DND-41 (cell line): ENCODE measurements at regions not wholly inside any gene's neighbourhood (a gene's known extent, or its start where the extent isn't known, plus 50 kb on each side); places are given as distances from the start of the nearest gene placed in this dataset.

Experiments
- ATAC-seq: fragments of 200-7000 bp; cut with Tn5 transposase; 3 replicates; pipeline ENCODE4 v1.9.1; 2021; ENCODE audit warnings: low read depth; ENCODE audit not compliant: insufficient read depth
- DNase-seq: peaks from one replicate; pipeline ENCODE4 v3.0.0-alpha.2; 2020
- H2AFZ ChIP-seq: 2 replicates; pipeline ENCODE4 v1.6.0; 2012; ENCODE audit warnings: low read depth, low read length
- H3K27ac ChIP-seq: 2 replicates; pipeline ENCODE4 v1.5.1; 2012; ENCODE audit warnings: low read length, inconsistent platforms
- H3K27me3 ChIP-seq: fragments of 200-600 bp; sonication (generic); 2 replicates; pipeline ENCODE4 v1.6.0; 2012; ENCODE audit warnings: low read length, mild to moderate bottlenecking, inconsistent platforms; ENCODE audit not compliant: insufficient read depth, poor library complexity
- H3K36me3 ChIP-seq: 2 replicates; pipeline ENCODE4 v1.5.1; 2012; ENCODE audit warnings: low read length, inconsistent platforms; ENCODE audit not compliant: insufficient read depth
- H3K4me1 ChIP-seq: 2 replicates; pipeline ENCODE4 v1.5.1; 2012; ENCODE audit warnings: mild to moderate bottlenecking, low read length; ENCODE audit not compliant: insufficient read depth
- H3K4me2 ChIP-seq: 2 replicates; pipeline ENCODE4 v1.6.0; 2012; ENCODE audit warnings: mild to moderate bottlenecking, moderate library complexity, low read length, inconsistent platforms; ENCODE audit not compliant: insufficient read depth
- H3K4me3 ChIP-seq, 2 experiments: fragments of 200-600 bp in 1 of 2; shearing (Covaris generic) in 1 of 2; 2 replicates each; pipeline ENCODE4 v1.5.1; 2012 to 2016; ENCODE audit warnings: inconsistent platforms in 2 of 2, low read length in 2 of 2, mild to moderate bottlenecking in 2 of 2, low read depth in 1 of 2, moderate library complexity in 1 of 2
- H3K79me2 ChIP-seq: 2 replicates; pipeline ENCODE4 v1.6.0; 2012; ENCODE audit warnings: low read length, inconsistent platforms; ENCODE audit not compliant: insufficient read depth
- H3K9ac ChIP-seq: 2 replicates; pipeline ENCODE4 v1.6.0; 2012; ENCODE audit warnings: low read depth, mild to moderate bottlenecking, inconsistent platforms, low read length, moderate library complexity
- H3K9me3 ChIP-seq: 2 replicates; pipeline ENCODE4 v1.5.1; 2012; ENCODE audit warnings: low read length, moderate library complexity, mild to moderate bottlenecking, inconsistent platforms; ENCODE audit not compliant: insufficient read depth, severe bottlenecking
- H4K20me1 ChIP-seq: 2 replicates; pipeline ENCODE4 v1.6.0; 2012; ENCODE audit warnings: low read length; ENCODE audit not compliant: insufficient read depth
- EZH2 ChIP-seq: IDR thresholded peaks from 3 replicates; pipeline ENCODE4 v1.6.1; 2012; ENCODE audit warnings: borderline replicate concordance, low read depth, mild to moderate bottlenecking, moderate library complexity, low read length, inconsistent platforms; ENCODE audit not compliant: severe bottlenecking
- TF ChIP-seq, protein P1 (sequence below): IDR thresholded peaks from 2 replicates; pipeline ENCODE4 v1.5.1; 2012; ENCODE audit warnings: borderline replicate concordance, low read length, moderate library complexity, mild to moderate bottlenecking; ENCODE audit not compliant: poor library complexity, severe bottlenecking; ENCODE audit errors: extremely low read depth

DNA sequence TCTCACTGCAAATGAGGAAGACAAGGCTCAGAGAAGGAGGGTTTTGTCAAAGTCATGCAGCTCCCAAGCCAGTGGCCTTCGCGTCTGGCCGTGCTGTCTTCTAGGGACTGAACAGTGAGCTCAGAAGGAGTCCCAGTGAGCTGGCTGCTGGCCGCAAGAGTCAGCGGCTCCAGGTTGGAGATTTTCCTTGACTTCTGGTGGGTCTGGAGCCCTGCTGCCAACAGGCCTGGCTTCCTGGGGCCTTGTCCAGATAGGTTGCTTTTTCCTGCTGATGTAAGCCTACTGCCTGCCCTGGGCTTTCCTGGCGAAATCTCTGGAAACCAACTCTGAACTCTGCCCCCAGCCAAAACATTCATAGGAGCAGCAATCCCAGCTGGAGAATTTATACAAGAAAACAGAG lies 272.7 kb upstream of the CADM1 start:
- Histone ChIP-seq H2AFZ (no peak overlapping the region), H3K79me2 (no peaks in the 10 kb centered on the region), H3K27ac (no peak overlapping the region), H3K9ac (no peak overlapping the region), H4K20me1 (no peaks in the 10 kb centered on the region), H3K4me3 (no peak overlapping the region), H3K4me2 (no peak overlapping the region), H3K36me3 (no peaks in the 10 kb centered on the region), H3K27me3 (no peaks in the 10 kb centered on the region), H3K4me1 (no peaks in the 10 kb centered on the region), H3K9me3 (no peaks in the 10 kb centered on the region)
- TF ChIP-seq, protein P1, sequence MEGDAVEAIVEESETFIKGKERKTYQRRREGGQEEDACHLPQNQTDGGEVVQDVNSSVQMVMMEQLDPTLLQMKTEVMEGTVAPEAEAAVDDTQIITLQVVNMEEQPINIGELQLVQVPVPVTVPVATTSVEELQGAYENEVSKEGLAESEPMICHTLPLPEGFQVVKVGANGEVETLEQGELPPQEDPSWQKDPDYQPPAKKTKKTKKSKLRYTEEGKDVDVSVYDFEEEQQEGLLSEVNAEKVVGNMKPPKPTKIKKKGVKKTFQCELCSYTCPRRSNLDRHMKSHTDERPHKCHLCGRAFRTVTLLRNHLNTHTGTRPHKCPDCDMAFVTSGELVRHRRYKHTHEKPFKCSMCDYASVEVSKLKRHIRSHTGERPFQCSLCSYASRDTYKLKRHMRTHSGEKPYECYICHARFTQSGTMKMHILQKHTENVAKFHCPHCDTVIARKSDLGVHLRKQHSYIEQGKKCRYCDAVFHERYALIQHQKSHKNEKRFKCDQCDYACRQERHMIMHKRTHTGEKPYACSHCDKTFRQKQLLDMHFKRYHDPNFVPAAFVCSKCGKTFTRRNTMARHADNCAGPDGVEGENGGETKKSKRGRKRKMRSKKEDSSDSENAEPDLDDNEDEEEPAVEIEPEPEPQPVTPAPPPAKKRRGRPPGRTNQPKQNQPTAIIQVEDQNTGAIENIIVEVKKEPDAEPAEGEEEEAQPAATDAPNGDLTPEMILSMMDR: no peak
- TF ChIP-seq EZH2: no peak
- ATAC-seq (no peak), DNase-seq (no peak)

DNA sequence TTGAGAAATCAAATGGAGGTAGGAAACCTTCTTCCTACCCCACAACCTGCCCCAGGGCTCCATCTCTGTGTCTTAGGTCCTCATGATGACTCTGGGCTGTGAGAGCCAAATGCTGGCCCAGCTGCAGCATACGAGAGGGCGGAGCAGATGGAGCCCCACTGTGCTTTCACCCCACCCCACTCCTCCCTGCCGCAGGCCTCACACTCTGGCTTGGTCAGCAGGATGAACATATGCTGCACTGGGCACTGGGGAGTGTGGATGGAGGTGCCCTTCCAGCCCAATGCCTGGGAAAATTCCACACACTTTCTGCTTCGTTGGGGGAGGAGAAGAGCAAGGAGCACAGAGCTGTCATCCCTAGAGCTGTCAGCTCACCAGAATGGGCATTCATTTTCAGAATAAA lies 271.6 kb upstream of the CADM1 start:
- no peak overlapping the region for H3K4me3 ChIP-seq
- TF ChIP-seq EZH2: no peak
- TF ChIP-seq, protein P1: no peak
- no peaks in the 10 kb centered on the region for H3K9me3 ChIP-seq
- H3K9ac ChIP-seq: no peak overlapping the region
- no peaks in the 10 kb centered on the region for H3K36me3 ChIP-seq
- H4K20me1 ChIP-seq: no peaks in the 10 kb centered on the region
- H3K4me2 ChIP-seq: no peak overlapping the region
- ATAC-seq: no peak
- H3K27ac ChIP-seq: no peak overlapping the region
- no peak for DNase-seq
- H3K79me2 ChIP-seq: no peaks in the 10 kb centered on the region
- peaks cover 3% of the 10 kb centered on the region for H3K27me3 ChIP-seq
- H2AFZ ChIP-seq: no peak overlapping the region
- no peaks in the 10 kb centered on the region for H3K4me1 ChIP-seq

DNA sequence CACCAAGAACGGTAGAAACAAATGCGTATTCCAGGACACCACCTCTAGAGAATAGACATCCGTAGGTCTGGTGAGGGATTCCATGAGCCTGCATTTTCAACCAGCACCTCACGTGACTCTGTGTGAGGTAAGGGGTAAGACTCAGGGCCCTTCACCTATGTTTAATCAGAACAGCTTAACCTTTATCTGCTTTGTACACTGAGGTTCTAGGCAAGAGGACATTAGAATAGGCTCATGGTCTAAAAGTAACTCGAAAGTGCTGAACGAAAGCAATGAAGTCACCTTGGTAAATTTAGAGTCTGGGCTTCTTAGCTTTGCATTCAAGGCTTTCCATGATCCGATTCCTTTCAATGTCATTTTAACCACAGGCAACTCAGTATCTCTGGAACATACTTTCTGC lies 270.5 kb upstream of the CADM1 start:
- Histone ChIP-seq H3K4me1 (no peaks in the 10 kb centered on the region), H2AFZ (no peak overlapping the region), H4K20me1 (no peaks in the 10 kb centered on the region), H3K27me3 (peaks cover 6% of the 10 kb centered on the region), H3K27ac (no peak overlapping the region), H3K9ac (no peak overlapping the region), H3K79me2 (no peaks in the 10 kb centered on the region), H3K9me3 (no peaks in the 10 kb centered on the region), H3K36me3 (no peaks in the 10 kb centered on the region), H3K4me2 (no peak overlapping the region), H3K4me3 (no peak overlapping the region)
- no peak for ATAC-seq
- TF ChIP-seq, protein P1: no peak
- TF ChIP-seq EZH2: no peak
- DNase-seq: no peak

DNA sequence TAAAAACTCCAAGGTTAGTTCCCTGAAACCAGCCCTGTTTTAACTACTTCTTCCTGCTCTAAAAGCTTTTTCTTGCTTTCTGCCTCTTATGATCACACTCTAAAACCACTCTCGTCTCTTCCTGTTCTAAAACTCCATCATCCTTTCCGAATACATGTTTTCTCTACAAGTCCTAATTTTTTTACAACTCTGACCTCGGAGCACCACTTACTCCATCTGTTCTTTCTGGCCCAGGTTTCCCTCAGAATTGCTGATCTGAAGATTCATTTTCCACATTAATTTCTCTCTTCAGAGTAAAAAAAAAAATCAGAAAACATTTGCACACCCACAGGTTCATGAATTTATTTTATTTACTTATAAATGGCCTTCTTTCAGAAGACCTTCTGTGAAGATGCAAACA lies 265.7 kb upstream of the CADM1 start:
- Histone ChIP-seq H3K36me3 (no peaks in the 10 kb centered on the region), H3K27ac (no peak overlapping the region), H3K4me2 (no peak overlapping the region), H2AFZ (no peak overlapping the region), H4K20me1 (no peaks in the 10 kb centered on the region), H3K9ac (no peak overlapping the region), H3K27me3 (peaks cover 6% of the 10 kb centered on the region), H3K4me3 (no peak overlapping the region), H3K9me3 (no peaks in the 10 kb centered on the region), H3K4me1 (no peaks in the 10 kb centered on the region), H3K79me2 (no peaks in the 10 kb centered on the region)
- TF ChIP-seq, protein P1: no peak
- TF ChIP-seq EZH2: no peak
- DNase-seq (no peak), ATAC-seq (no peak)
